ENCODE measurements at regions not wholly inside any gene's neighbourhood (a gene's known extent, or its start where the extent isn't known, plus 50 kb on each side); places are given as distances from the start of the nearest gene placed in this dataset.
"Not testable (repeated sequence)": the region's sequence is repeated elsewhere in the genome, so short reads cannot be mapped to it uniquely, and the experiment has no call there.

GRCh38 chr10:7108141-7108540 is 302.7 kb downstream of the SFMBT2 start:
- FAIRE-seq (no peak), DNase-seq (ENCODE audit: insufficient read length, low spot score) (no peak)

GRCh38 chr10:7107285-7107684 is 303.5 kb downstream of the SFMBT2 start:
- FAIRE-seq (no peak), DNase-seq (ENCODE audit: insufficient read length, low spot score) (no peak)

GRCh38 chr10:7104379-7104778 is 306.5 kb downstream of the SFMBT2 start:
- DNase-seq (ENCODE audit: insufficient read length, low spot score); FAIRE-seq: not testable (repeated sequence)

DNA sequence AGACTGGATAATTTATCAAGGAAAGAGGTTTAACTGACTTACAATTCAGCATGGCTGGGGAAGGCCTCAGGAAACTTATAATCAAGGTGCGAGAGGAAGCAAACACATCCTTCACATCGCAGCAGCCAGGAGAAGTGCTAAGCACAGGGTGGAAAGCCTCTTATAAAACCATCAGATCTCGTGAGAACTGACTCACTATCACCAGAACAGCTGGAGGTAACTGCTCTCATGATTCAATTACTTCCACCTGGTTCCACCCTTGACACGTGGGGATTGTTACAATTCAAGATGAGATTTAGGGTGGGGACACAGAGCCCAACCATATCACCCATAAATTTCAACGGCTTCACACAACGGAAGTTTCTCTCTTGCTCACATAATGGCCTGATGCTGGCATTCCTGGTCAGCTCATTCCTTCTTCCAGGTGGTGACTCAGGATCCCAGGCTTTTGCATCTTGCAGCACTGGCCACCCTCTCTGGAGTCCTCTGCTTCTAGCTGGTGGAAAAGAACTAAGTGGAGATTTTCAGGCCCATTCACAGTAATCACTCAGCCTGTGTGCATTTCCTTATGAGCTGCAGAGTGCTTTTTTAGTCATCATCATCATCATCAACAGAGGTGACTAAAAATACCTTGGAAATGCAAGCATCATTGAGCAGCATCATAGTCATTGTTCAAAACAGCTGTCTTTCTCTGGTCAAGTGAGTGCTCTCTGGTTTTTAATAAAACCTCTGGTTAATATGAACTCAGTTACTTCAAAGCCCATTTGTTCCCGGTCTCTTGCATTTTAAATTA is 308.1 kb downstream of the SFMBT2 start:
- FAIRE-seq = peak; percentile 23
- DNase-seq (ENCODE audit: insufficient read length, low spot score) = no peak

DNA sequence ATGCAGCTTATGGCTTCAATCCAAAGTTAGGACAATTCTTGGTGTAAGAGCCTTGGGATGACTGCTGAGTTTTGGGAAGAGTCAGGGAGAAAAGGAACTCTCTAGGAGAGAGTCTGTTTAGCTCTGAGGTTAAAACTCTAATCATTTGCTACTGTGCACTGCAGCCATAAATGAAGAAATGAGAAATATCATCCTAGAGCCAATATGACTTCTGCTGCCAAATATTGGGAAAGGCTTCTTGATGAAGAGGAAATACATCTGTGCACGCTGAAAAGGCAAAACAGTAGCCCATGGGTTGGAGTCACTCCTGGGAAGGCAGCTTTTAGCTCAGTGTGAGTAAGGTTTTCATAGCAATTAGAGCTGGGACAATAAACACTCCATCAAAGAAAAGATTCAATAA is 308.8 kb downstream of the SFMBT2 start:
- FAIRE-seq = no peak
- DNase-seq (ENCODE audit: insufficient read length, low spot score) = no peak

DNA sequence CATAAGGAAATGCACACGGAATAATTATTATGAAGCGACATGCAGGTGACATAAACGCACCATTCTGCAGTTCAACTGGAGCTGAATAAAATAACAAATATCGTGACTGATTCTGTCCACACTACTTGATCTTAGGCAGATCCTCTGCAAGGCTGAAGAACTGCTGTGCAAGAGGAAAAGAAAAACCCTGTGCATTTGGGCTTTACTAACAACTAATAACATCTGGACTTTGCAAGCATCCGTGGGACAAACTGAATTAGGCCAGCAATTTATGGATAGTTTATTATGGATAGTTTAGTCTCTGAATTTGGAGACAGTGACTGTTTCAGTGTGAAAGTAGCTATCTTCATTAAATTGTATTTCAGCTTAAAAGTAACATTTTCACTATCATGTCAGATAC is 309.4 kb downstream of the SFMBT2 start:
- no peak for FAIRE-seq
- no peak for DNase-seq (ENCODE audit: insufficient read length, low spot score)

- DNase-seq (ENCODE audit: insufficient read length, low spot score) = no peak
- no peak for FAIRE-seq
Observed at GRCh38 chr10:7100032-7100702, 310.7 kb downstream of the SFMBT2 start.

- DNase-seq (ENCODE audit: insufficient read length, low spot score) = no peak
- no peak for FAIRE-seq
Observed at GRCh38 chr10:7098160-7098762, 312.6 kb downstream of the SFMBT2 start.

GRCh38 chr10:7094781-7095180 is 316.1 kb downstream of the SFMBT2 start:
- DNase-seq (ENCODE audit: insufficient read length, low spot score) (no peak), FAIRE-seq (no peak)

GRCh38 chr10:7093368-7093767 is 317.5 kb downstream of the SFMBT2 start:
- no peak for FAIRE-seq
- DNase-seq (ENCODE audit: insufficient read length, low spot score) = no peak

- no peak for FAIRE-seq
Observed at GRCh38 chr10:7092603-7093002, 318.2 kb downstream of the SFMBT2 start.

GRCh38 chr10:7090529-7090928 is 320.3 kb downstream of the SFMBT2 start:
- FAIRE-seq (no peak), DNase-seq (ENCODE audit: insufficient read length, low spot score) (no peak)

More at GRCh38 chr10:7092603-7093002, 318.2 kb downstream of the SFMBT2 start:
- no peak for DNase-seq (ENCODE audit: insufficient read length, low spot score)

DNA sequence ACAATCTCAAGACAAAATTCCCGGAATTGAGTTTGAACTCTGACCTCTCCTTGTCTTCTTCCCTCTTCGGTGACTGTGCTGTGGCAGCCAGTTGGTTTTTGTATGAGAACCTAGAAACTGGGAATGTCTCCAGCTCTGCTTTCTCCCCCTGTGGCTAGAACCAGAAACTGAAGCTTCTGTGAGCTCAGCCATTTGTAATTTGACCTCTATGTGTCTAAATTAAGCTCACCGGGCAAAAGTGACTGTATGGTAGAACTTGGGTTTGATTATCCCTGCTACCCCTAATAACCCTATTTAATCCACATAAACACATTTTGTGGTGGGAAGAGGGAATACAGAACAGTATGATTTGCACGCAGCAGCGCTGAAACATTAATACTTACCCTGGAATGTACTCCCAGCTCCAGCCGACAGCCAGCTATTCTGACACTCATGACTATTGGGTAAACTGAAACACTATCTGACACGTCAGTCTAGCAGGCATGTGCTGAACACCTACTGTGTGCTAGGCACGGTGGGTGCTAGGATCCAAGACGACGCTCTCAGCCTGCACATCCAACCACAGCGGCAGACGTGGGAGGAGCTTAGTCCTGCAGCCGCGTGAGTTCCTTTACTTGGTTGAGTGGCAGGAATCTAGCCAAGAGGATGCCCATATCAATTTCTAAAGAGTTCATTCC is 324.8 kb downstream of the SFMBT2 start:
- no peak for FAIRE-seq

GRCh38 chr10:7085147-7085912 is 325.5 kb downstream of the SFMBT2 start:
- DNase-seq (ENCODE audit: insufficient read length, low spot score) (no peak), FAIRE-seq (no peak)

More for the DNA sequence above, 324.8 kb downstream of the SFMBT2 start:
- no peak for DNase-seq (ENCODE audit: insufficient read length, low spot score)

DNA sequence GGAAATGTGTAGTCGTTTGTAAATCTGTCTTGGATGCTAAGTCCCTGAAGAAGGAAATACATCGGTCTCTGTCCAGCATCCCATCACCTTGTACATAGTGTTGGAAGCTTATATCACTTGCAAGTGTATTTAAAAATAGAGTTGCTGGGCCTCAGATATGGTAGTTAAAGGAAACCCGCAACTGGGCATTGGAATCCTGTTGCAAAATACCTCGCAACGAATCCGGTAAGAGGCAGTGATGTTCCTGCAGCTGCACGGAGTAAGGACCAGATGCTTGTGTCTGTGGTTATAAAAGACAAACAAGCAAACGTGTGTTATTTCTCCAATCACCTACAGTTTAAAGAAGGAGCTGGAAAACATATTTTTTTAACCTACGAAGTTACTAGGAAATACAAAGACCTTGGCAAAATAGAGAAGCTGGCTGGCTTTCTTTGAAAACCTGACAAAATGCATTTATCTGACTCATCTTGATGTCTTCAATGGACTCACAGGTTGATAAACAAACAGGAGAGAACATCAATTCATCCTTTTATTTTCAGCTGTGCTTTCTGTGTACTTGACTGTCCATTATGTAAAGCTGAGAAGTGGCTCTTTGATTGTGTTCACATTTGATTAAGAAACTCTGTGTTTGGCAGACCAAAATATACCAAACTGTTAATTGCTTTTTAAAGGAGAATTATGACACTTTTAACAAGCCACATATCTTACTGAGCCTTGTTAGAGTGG is 326.4 kb downstream of the SFMBT2 start:
- DNase-seq (ENCODE audit: insufficient read length, low spot score) = no peak
- no peak for FAIRE-seq

GRCh38 chr10:7082967-7083366 is 327.9 kb downstream of the SFMBT2 start:
- DNase-seq (ENCODE audit: insufficient read length, low spot score) (no peak), FAIRE-seq (no peak)

- DNase-seq (ENCODE audit: insufficient read length, low spot score) (no peak), FAIRE-seq (no peak)
Observed at GRCh38 chr10:7077880-7078279, 333.0 kb downstream of the SFMBT2 start.

GRCh38 chr10:7075851-7076250 is 335.0 kb downstream of the SFMBT2 start:
- FAIRE-seq = no peak
- no peak for DNase-seq (ENCODE audit: insufficient read length, low spot score)

DNA sequence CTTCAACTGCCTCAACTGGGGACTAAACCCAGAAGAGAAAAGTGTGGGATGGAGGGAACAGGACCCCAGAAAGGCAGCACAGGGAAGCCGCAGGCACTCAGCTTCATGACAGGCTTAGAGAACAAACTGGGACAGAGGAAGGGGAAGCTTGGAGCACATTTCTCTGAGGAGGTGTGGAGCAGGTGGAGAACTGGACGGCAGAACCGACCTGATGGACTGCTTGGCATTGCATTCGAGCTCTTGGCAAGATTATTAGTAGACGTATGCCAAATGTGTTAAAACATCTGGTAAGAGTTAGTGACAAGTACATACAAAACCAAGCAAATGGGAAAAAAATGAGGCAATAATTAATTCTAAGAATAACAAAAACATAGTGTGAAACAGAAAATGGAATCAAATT is 335.7 kb downstream of the SFMBT2 start:
- no peak for FAIRE-seq
- no peak for DNase-seq (ENCODE audit: insufficient read length, low spot score)

- FAIRE-seq = no peak
- no peak for DNase-seq (ENCODE audit: insufficient read length, low spot score)
Observed at GRCh38 chr10:7071421-7071820, 339.4 kb downstream of the SFMBT2 start.
